Liver (tissue), 8 donors: ENCODE measurements at regions not wholly inside any gene's neighbourhood (a gene's known extent, or its start where the extent isn't known, plus 50 kb on each side); places are given as distances from the start of the nearest gene placed in this dataset.

ENCODE experiments used
- DNase-seq: peaks from one replicate; pipeline ENCODE4 v3.0.0-alpha.2; 2017; ENCODE audit warnings: low spot score
- H3K27ac ChIP-seq, 2 donors: one replicate each; pipeline ENCODE4 v1.7.0; 2013; ENCODE audit warnings: inconsistent platforms in 2 of 2, low read length in 2 of 2, control low read depth in 1 of 2, low read depth in 1 of 2, mild to moderate bottlenecking in 1 of 2
- H3K27me3 ChIP-seq, 4 donors: one replicate each; pipeline versions ENCODE4 v1.6.1 to v1.7.0; 2013; ENCODE audit warnings: low read length in 3 of 4, inconsistent platforms in 1 of 4, mild to moderate bottlenecking in 1 of 4, moderate library complexity in 1 of 4; ENCODE audit not compliant: control insufficient read depth in 4 of 4, insufficient read depth in 4 of 4
- H3K36me3 ChIP-seq, 4 donors: one replicate each; pipeline versions ENCODE4 v1.6.1 to v1.7.0; 2013; ENCODE audit warnings: low read length in 3 of 4, mild to moderate bottlenecking in 3 of 4, low read depth in 1 of 4, moderate library complexity in 1 of 4; ENCODE audit not compliant: control insufficient read depth in 4 of 4, insufficient read depth in 3 of 4
- H3K4me1 ChIP-seq, 4 donors: one replicate each; pipeline versions ENCODE4 v1.6.1 to v1.7.0; 2013; ENCODE audit warnings: low read length in 3 of 4, mild to moderate bottlenecking in 3 of 4, moderate library complexity in 1 of 4; ENCODE audit not compliant: control insufficient read depth in 4 of 4, insufficient read depth in 4 of 4
- H3K4me3 ChIP-seq, 3 donors: one replicate each; pipeline versions ENCODE4 v1.6.1 to v1.7.0; 2013; ENCODE audit warnings: low read length in 3 of 3, control low read depth in 1 of 3, low read depth in 1 of 3, mild to moderate bottlenecking in 1 of 3
- H3K9ac ChIP-seq, 2 donors: one replicate each; pipeline ENCODE4 v1.7.0; 2013; ENCODE audit warnings: low read length in 2 of 2, mild to moderate bottlenecking in 2 of 2, moderate library complexity in 2 of 2, control low read depth in 1 of 2, low read depth in 1 of 2
- H3K9me3 ChIP-seq, 4 donors: one replicate each; pipeline versions ENCODE4 v1.6.1 to v1.7.0; 2013; ENCODE audit warnings: low read length in 3 of 4; ENCODE audit not compliant: control insufficient read depth in 4 of 4
- ATF3 ChIP-seq: IDR thresholded peaks from 2 replicates; pipeline ENCODE4 v1.6.1; 2016; ENCODE audit warnings: antibody characterized with exemption
- CTCF ChIP-seq: fragments of 150-350 bp; IDR thresholded peaks from 2 replicates; pipeline ENCODE4 v1.5.1; 2017; ENCODE audit warnings: improper control_type of control experiment, low read depth, low read length; ENCODE audit not compliant: missing input control
- EGR1 ChIP-seq, 2 donors: IDR thresholded peaks; 2 replicates each; pipeline ENCODE4 v1.6.1; 2016 to 2018; ENCODE audit warnings: antibody characterized with exemption in 2 of 2, low read depth in 2 of 2
- FOXA1 ChIP-seq: IDR thresholded peaks from 2 replicates; pipeline ENCODE4 v1.6.1; 2016; ENCODE audit warnings: antibody characterized with exemption
- FOXA2 ChIP-seq: IDR thresholded peaks from 2 replicates; pipeline ENCODE4 v1.6.1; 2016; ENCODE audit warnings: antibody characterized with exemption
- GABPA ChIP-seq, 2 donors: IDR thresholded peaks in 1 of 2; conservative IDR thresholded peaks in 1 of 2; 2 replicates each; pipeline ENCODE4 v1.6.1; 2016; ENCODE audit warnings: antibody characterized with exemption in 2 of 2, mild to moderate bottlenecking in 1 of 2, moderate library complexity in 1 of 2
- HNF4A ChIP-seq, 2 donors: conservative IDR thresholded peaks; 2 replicates each; pipeline ENCODE4 v1.6.1; 2016; ENCODE audit warnings: antibody characterized with exemption in 2 of 2, mild to moderate bottlenecking in 2 of 2
- HNF4G ChIP-seq: IDR thresholded peaks from 2 replicates; pipeline ENCODE4 v1.6.1; 2016; ENCODE audit warnings: antibody characterized with exemption
- JUND ChIP-seq, 2 donors: IDR thresholded peaks; 2 replicates each; pipeline ENCODE4 v1.6.1; 2016; ENCODE audit warnings: antibody characterized with exemption in 2 of 2
- MAX ChIP-seq: IDR thresholded peaks from 2 replicates; pipeline ENCODE4 v1.6.1; 2016; ENCODE audit warnings: antibody characterized with exemption
- NR2F2 ChIP-seq: IDR thresholded peaks from 2 replicates; pipeline ENCODE4 v1.6.1; 2016; ENCODE audit warnings: antibody characterized with exemption
- RAD21 ChIP-seq, 2 donors: IDR thresholded peaks; 2 replicates each; pipeline ENCODE4 v1.6.1; 2016; ENCODE audit warnings: antibody characterized with exemption in 2 of 2, mild to moderate bottlenecking in 2 of 2
- RXRA ChIP-seq, 2 donors: IDR thresholded peaks; 2 replicates each; pipeline ENCODE4 v1.6.1; 2017 to 2018; ENCODE audit warnings: antibody characterized with exemption in 2 of 2, mild to moderate bottlenecking in 1 of 2
- SP1 ChIP-seq: IDR thresholded peaks from 2 replicates; pipeline ENCODE4 v1.6.1; 2018; ENCODE audit warnings: antibody characterized with exemption, mild to moderate bottlenecking
- TAF1 ChIP-seq: conservative IDR thresholded peaks from 2 replicates; pipeline ENCODE4 v1.6.1; 2016; ENCODE audit warnings: antibody characterized with exemption, mild to moderate bottlenecking
- YY1 ChIP-seq: IDR thresholded peaks from 2 replicates; pipeline ENCODE4 v1.6.1; 2016; ENCODE audit warnings: antibody characterized with exemption, mild to moderate bottlenecking
- ZBTB33 ChIP-seq: IDR thresholded peaks from 2 replicates; pipeline ENCODE4 v1.6.1; 2016; ENCODE audit warnings: antibody characterized with exemption
- WGBS: extraction: QIAGEN DNeasy Blood & Tissue Kit; methylation state at CpG from one replicate; pipeline ENCODE4 v1.1.7; 2013; 5-methylcytosine and 5-hydroxymethylcytosine counted together
- TF ChIP-seq, protein P1 (sequence below): IDR thresholded peaks from 2 replicates; pipeline ENCODE4 v1.6.1; 2016; ENCODE audit warnings: antibody characterized with exemption, mild to moderate bottlenecking
- donor health status: healthy.
- donor health status: healthy.
- donor health status: healthy.
- donor health status: healthy.
- donor health status: healthy.

DNA sequence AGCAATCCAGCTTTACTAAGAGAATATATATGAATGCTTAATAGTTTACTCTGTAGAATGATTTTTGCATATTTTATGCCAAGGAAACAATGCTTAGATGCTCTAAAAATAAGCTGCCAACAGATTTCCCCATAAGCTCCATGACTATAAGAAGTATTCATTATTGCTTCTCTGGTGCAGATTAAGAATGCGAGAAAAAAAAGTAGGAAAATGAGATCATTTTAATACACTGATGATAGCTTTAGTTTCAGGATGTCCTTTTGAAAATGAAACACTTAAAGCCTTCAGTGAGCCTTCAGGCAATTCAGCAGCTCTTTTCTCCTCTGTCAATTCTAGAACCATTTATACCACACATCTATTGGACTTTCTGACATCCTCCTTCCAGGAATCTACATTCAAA lies 735.0 kb upstream of the POT1 start:
- no peak for DNase-seq
- Histone ChIP-seq H3K4me1 (peaks cover 0 to 3% (median 0%) of the 10 kb centered on the region in 4 donors), H3K9me3 (no peaks in the 10 kb centered on the region), H3K36me3 (no peaks in the 10 kb centered on the region), H3K27ac (no peak overlapping the region), H3K27me3 (peaks cover 0 to 4% (median 1%) of the 10 kb centered on the region in 4 donors), H3K4me3 (no peak overlapping the region), H3K9ac (no peak overlapping the region)
- TF ChIP-seq FOXA1 (no peak), EGR1 (IDR thresholded peaks at IDR 0.05; ENCODE audit: low read depth in 2 of 2) (no peak), HNF4G (no peak), CTCF (no peak), FOXA2 (no peak), JUND (IDR thresholded peaks at IDR 0.05) (no peak), YY1 (no peak), SP1 (no peak), ZBTB33 (no peak), RXRA (IDR thresholded peaks at IDR 0.05) (no peak), RAD21 (IDR thresholded peaks at IDR 0.05) (no peak), GABPA (IDR thresholded peaks at IDR 0.05 in 1 of 2, conservative IDR thresholded peaks at IDR 0.05 in 1 of 2) (no peak), HNF4A (conservative IDR thresholded peaks at IDR 0.05) (no peak), MAX (no peak), NR2F2 (no peak), ATF3 (no peak), TAF1 (no peak)
- TF ChIP-seq, protein P1, sequence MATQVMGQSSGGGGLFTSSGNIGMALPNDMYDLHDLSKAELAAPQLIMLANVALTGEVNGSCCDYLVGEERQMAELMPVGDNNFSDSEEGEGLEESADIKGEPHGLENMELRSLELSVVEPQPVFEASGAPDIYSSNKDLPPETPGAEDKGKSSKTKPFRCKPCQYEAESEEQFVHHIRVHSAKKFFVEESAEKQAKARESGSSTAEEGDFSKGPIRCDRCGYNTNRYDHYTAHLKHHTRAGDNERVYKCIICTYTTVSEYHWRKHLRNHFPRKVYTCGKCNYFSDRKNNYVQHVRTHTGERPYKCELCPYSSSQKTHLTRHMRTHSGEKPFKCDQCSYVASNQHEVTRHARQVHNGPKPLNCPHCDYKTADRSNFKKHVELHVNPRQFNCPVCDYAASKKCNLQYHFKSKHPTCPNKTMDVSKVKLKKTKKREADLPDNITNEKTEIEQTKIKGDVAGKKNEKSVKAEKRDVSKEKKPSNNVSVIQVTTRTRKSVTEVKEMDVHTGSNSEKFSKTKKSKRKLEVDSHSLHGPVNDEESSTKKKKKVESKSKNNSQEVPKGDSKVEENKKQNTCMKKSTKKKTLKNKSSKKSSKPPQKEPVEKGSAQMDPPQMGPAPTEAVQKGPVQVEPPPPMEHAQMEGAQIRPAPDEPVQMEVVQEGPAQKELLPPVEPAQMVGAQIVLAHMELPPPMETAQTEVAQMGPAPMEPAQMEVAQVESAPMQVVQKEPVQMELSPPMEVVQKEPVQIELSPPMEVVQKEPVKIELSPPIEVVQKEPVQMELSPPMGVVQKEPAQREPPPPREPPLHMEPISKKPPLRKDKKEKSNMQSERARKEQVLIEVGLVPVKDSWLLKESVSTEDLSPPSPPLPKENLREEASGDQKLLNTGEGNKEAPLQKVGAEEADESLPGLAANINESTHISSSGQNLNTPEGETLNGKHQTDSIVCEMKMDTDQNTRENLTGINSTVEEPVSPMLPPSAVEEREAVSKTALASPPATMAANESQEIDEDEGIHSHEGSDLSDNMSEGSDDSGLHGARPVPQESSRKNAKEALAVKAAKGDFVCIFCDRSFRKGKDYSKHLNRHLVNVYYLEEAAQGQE: no peak
- WGBS: 95% methylated on average over 1 of the region's 1 CpG
